ENCODE measurements at regions not wholly inside any gene's neighbourhood (a gene's known extent, or its start where the extent isn't known, plus 50 kb on each side); places are given as distances from the start of the nearest gene placed in this dataset.

- H3K27ac ChIP-seq, result no peak overlapping the region
- no peak for DNase-seq
- intact Hi-C loops (cut with DNase I), result no loop called here
These were observed 130.0 kb upstream of the MAP9 start for GRCh38 chr4:155506745-155507144.

GRCh38 chr4:155505321-155505720, 128.6 kb upstream of the MAP9 start:
- TF ChIP-seq POLR2AphosphoS5 (IDR thresholded peaks at IDR 0.05), result no peak
- TF ChIP-seq EP300 (IDR thresholded peaks at IDR 0.05), result no peak
- no peak for TF ChIP-seq CTCF (IDR thresholded peaks at IDR 0.05)
- no peak for TF ChIP-seq POLR2A (IDR thresholded peaks at IDR 0.05)
- Histone ChIP-seq H3K36me3 (no peaks in the 10 kb centered on the region), H3K27me3 (no peaks in the 10 kb centered on the region), H3K4me3 (no peak overlapping the region), H3K9me3 (no peaks in the 10 kb centered on the region), H3K4me1 (peaks cover 0 to 22% (median 13%) of the 10 kb centered on the region in 4 donors), H3K27ac (no peak overlapping the region)
- intact Hi-C loops (cut with DNase I), result no loop called here
- 50 to 60% methylated on average over 3 of the region's 3 CpGs for WGBS, 2 donors
- no peak for DNase-seq

More at GRCh38 chr4:155506745-155507144, 130.0 kb upstream of the MAP9 start:
- Histone ChIP-seq H3K9me3 (no peaks in the 10 kb centered on the region), H3K4me3 (no peak overlapping the region), H3K36me3 (no peaks in the 10 kb centered on the region), H3K4me1 (peaks cover 0 to 32% (median 16%) of the 10 kb centered on the region in 4 donors), H3K27me3 (no peaks in the 10 kb centered on the region)
- WGBS, 2 donors, result 64 to 76% methylated on average over 4 of the region's 4 CpGs
- TF ChIP-seq EP300 (IDR thresholded peaks at IDR 0.05), result no peak
- TF ChIP-seq CTCF (IDR thresholded peaks at IDR 0.05), result no peak

- Histone ChIP-seq H3K9me3 (no peaks in the 10 kb centered on the region), H3K4me1 (peaks cover 0 to 11% (median 8%) of the 10 kb centered on the region in 4 donors), H3K27me3 (no peaks in the 10 kb centered on the region), H3K4me3 (no peak overlapping the region), H3K36me3 (no peaks in the 10 kb centered on the region), H3K27ac (no peak overlapping the region)
- intact Hi-C loops (cut with DNase I), result no loop called here
- DNase-seq, result no peak
- no peak for TF ChIP-seq EP300 (IDR thresholded peaks at IDR 0.05)
- no peak for TF ChIP-seq POLR2AphosphoS5 (IDR thresholded peaks at IDR 0.05)
- no peak for TF ChIP-seq POLR2A (IDR thresholded peaks at IDR 0.05)
- no peak for TF ChIP-seq CTCF (IDR thresholded peaks at IDR 0.05)
- 85 to 90% methylated on average over 4 of the region's 4 CpGs for WGBS, 2 donors
These were observed 120.5 kb upstream of the MAP9 start for GRCh38 chr4:155497306-155497705.

- Histone ChIP-seq H3K27ac (no peak overlapping the region), H3K9me3 (no peaks in the 10 kb centered on the region), H3K36me3 (no peaks in the 10 kb centered on the region), H3K4me1 (peaks cover 0 to 15% (median 9%) of the 10 kb centered on the region in 4 donors), H3K27me3 (no peaks in the 10 kb centered on the region), H3K4me3 (no peak overlapping the region)
- intact Hi-C loops (cut with DNase I), result no loop called here
- WGBS, 2 donors, result 65 to 84% methylated on average over 3 of the region's 3 CpGs
- DNase-seq, result no peak
- TF ChIP-seq POLR2AphosphoS5 (IDR thresholded peaks at IDR 0.05), result no peak
- no peak for TF ChIP-seq CTCF (IDR thresholded peaks at IDR 0.05)
- no peak for TF ChIP-seq POLR2A (IDR thresholded peaks at IDR 0.05)
- no peak for TF ChIP-seq EP300 (IDR thresholded peaks at IDR 0.05)
These were observed 119.5 kb upstream of the MAP9 start for GRCh38 chr4:155496294-155496626.

- no peaks in the 10 kb centered on the region for H3K9me3 ChIP-seq
- H3K27me3 ChIP-seq, result no peaks in the 10 kb centered on the region
- 84 to 88% methylated on average over 11 of the region's 11 CpGs for WGBS, 2 donors
- no peaks in the 10 kb centered on the region for H3K36me3 ChIP-seq
- TF ChIP-seq CTCF (IDR thresholded peaks at IDR 0.05) (no peak), POLR2AphosphoS5 (IDR thresholded peaks at IDR 0.05) (no peak), POLR2A (IDR thresholded peaks at IDR 0.05) (no peak), EP300 (IDR thresholded peaks at IDR 0.05) (no peak)
- H3K4me3 ChIP-seq, result no peak overlapping the region
- H3K4me1 ChIP-seq, result peaks cover 0 to 17% (median 9%) of the 10 kb centered on the region in 4 donors
- intact Hi-C loops (cut with DNase I), result no loop called here
- H3K27ac ChIP-seq, result no peak overlapping the region
- DNase-seq, result no peak
These were observed 119.0 kb upstream of the MAP9 start for GRCh38 chr4:155495572-155496293.

All from sigmoid colon (tissue), 6 donors.